HFFc6 (cell line): ENCODE measurements at regions not wholly inside any gene's neighbourhood (a gene's known extent, or its start where the extent isn't known, plus 50 kb on each side); places are given as distances from the start of the nearest gene placed in this dataset.

Experiments used
- DNase-seq: peaks from one replicate; pipeline ENCODE4 v3.0.0-alpha.2; 2018
- H3K27ac Mint-ChIP-seq: 2 replicates; pipeline ENCODE4 v1.8.0; 2020; ENCODE audit warnings: mild to moderate bottlenecking, mixed read lengths
- H3K27me3 Mint-ChIP-seq: 2 replicates; pipeline ENCODE4 v1.8.0; 2021; ENCODE audit warnings: mild to moderate bottlenecking, moderate library complexity, mixed read lengths; ENCODE audit not compliant: insufficient read depth
- H3K36me3 Mint-ChIP-seq: 2 replicates; pipeline ENCODE4 v1.8.0; 2021; ENCODE audit warnings: low read depth, mixed read lengths
- H3K4me1 Mint-ChIP-seq: 2 replicates; pipeline ENCODE4 v1.8.0; 2020; ENCODE audit warnings: low read depth, mixed read lengths
- H3K4me3 Mint-ChIP-seq: 2 replicates; pipeline ENCODE4 v1.8.0; 2020; ENCODE audit warnings: mild to moderate bottlenecking, moderate library complexity, mixed read lengths
- H3K9me3 Mint-ChIP-seq: 2 replicates; pipeline ENCODE4 v1.8.0; 2020; ENCODE audit warnings: mild to moderate bottlenecking, mixed read lengths
- TF ChIP-seq, protein P1 (sequence below): fragments of 200-600 bp; sonication (generic); IDR thresholded peaks from 2 replicates; pipeline ENCODE4 v1.5.0; 2021; ENCODE audit warnings: antibody characterized with exemption, mild to moderate bottlenecking

DNA sequence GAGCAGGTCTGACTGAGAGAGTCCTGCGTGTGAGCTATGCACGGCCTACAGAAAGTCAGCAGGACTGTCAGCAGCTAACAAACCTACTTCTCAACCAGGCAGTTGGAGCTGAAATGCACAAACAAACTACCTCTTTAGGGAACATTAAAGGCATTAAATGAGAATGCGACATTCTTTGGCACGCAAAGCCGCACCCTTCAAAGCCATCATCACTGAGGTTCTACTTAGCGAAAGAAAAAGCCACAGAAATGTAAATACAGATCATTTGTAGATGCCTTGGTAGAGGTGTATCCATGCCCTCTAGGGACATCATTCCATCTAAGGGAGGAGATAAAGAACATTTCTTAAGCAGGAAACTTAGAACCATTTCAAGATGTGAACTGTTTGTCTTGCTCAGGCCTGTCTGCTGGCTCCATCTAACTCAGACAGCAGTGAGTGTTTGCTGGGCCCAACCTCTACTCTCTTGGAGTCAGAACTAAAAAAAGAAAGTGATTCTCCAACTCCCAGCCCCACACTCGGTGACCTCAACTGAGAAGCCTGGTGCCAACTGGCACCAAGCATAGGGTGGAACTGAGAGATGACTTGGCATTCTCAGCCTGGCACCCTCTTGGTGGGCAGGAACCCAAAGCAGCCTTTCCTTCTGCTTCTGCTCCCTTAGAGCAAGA, 63.5 kb upstream of the MBIP start:
- no peaks in the 10 kb centered on the region for H3K9me3 Mint-ChIP-seq
- no peak overlapping the region for H3K27ac Mint-ChIP-seq
- peaks cover 3% of the 10 kb centered on the region for H3K27me3 Mint-ChIP-seq
- no peaks in the 10 kb centered on the region for H3K36me3 Mint-ChIP-seq
- TF ChIP-seq, protein P1, sequence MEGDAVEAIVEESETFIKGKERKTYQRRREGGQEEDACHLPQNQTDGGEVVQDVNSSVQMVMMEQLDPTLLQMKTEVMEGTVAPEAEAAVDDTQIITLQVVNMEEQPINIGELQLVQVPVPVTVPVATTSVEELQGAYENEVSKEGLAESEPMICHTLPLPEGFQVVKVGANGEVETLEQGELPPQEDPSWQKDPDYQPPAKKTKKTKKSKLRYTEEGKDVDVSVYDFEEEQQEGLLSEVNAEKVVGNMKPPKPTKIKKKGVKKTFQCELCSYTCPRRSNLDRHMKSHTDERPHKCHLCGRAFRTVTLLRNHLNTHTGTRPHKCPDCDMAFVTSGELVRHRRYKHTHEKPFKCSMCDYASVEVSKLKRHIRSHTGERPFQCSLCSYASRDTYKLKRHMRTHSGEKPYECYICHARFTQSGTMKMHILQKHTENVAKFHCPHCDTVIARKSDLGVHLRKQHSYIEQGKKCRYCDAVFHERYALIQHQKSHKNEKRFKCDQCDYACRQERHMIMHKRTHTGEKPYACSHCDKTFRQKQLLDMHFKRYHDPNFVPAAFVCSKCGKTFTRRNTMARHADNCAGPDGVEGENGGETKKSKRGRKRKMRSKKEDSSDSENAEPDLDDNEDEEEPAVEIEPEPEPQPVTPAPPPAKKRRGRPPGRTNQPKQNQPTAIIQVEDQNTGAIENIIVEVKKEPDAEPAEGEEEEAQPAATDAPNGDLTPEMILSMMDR: no peak
- no peak for DNase-seq
- no peak overlapping the region for H3K4me3 Mint-ChIP-seq
- no peaks in the 10 kb centered on the region for H3K4me1 Mint-ChIP-seq

DNA sequence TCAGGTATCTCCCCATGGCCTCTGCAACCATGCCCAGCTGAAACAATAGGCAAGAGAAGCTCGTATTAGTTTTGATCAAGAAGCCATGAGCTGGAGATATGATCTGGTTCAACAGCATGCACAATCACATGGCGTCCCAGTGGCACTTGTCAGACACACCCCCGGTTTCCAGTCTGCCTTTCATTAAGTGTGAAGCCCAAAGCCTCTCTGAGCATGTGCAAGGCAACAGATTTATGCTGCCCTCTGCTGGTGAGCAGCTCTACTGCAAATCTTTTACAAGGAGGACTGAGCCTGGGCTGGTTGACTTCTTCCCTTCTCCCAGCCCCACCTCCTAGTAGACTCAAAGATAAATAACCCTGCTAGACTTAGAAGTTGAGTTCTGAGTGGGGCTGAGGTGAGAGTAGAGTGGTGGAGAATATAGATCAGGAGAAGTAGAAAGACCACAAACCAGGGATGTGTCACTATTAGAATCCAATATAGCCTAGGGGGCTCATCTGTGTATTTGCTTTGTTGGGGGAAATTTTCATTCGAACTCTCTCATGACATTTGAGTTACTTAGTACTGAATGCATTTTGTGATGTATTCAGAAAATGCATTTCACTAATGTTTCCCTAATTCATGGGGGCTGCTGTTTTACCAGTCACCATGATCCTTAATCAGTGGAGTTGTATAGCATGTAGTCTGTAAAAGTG, 53.7 kb upstream of the MBIP start:
- no peak overlapping the region for H3K27ac Mint-ChIP-seq
- no peaks in the 10 kb centered on the region for H3K4me1 Mint-ChIP-seq
- H3K9me3 Mint-ChIP-seq: no peaks in the 10 kb centered on the region
- peaks cover 1% of the 10 kb centered on the region; the same call in 1 of the 2 replicates for H3K27me3 Mint-ChIP-seq
- DNase-seq: peak; percentile 78
- no peaks in the 10 kb centered on the region for H3K36me3 Mint-ChIP-seq
- H3K4me3 Mint-ChIP-seq: no peak overlapping the region
- TF ChIP-seq, protein P1: peak; percentile 95
